PC-9 (cell line): ENCODE measurements at regions not wholly inside any gene's neighbourhood (a gene's known extent, or its start where the extent isn't known, plus 50 kb on each side); places are given as distances from the start of the nearest gene placed in this dataset.

ENCODE experiments used
- EZH2 ChIP-seq: fragments of 200-600 bp; sonication (generic); IDR thresholded peaks from 2 replicates; pipeline ENCODE4 v1.8.0; 2017; ENCODE audit warnings: antibody characterized with exemption, low read depth
- TF ChIP-seq, protein P1 (sequence below): fragments of 200-600 bp; sonication (generic); conservative IDR thresholded peaks from 2 replicates; pipeline ENCODE4 v1.6.1; 2017; ENCODE audit warnings: mixed run types, antibody characterized with exemption, mild to moderate bottlenecking, moderate library complexity

DNA sequence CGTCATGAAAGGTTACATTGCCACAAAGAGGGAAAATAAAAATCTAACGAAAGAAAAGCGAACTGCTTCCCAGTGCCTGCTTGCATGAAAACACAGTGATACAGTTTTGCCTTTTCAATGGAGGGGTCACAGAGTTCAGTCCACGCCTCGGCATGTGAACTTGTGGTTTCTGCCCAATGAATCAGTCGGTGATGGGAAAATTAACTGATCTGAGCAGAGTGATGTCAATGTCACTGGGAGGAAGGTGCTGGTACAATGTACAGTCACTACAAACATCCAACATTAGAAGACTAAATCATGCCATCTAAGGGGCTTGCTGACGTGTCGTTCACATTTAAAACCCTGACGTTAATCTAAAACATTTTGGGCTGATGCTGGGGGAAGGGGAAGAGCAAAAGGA is 151.8 kb upstream of the MSX2 start:
- TF ChIP-seq, protein P1, sequence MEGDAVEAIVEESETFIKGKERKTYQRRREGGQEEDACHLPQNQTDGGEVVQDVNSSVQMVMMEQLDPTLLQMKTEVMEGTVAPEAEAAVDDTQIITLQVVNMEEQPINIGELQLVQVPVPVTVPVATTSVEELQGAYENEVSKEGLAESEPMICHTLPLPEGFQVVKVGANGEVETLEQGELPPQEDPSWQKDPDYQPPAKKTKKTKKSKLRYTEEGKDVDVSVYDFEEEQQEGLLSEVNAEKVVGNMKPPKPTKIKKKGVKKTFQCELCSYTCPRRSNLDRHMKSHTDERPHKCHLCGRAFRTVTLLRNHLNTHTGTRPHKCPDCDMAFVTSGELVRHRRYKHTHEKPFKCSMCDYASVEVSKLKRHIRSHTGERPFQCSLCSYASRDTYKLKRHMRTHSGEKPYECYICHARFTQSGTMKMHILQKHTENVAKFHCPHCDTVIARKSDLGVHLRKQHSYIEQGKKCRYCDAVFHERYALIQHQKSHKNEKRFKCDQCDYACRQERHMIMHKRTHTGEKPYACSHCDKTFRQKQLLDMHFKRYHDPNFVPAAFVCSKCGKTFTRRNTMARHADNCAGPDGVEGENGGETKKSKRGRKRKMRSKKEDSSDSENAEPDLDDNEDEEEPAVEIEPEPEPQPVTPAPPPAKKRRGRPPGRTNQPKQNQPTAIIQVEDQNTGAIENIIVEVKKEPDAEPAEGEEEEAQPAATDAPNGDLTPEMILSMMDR, result no peak
- no peak for TF ChIP-seq EZH2
